ENCODE measurements at regions not wholly inside any gene's neighbourhood (a gene's known extent, or its start where the extent isn't known, plus 50 kb on each side); places are given as distances from the start of the nearest gene placed in this dataset.

GRCh38 chr5:126235628-126236027 lies 187.6 kb upstream of the GRAMD2B start:
- no peaks in the 10 kb centered on the region for H3K27me3 ChIP-seq (ENCODE audit: control insufficient read depth, insufficient read depth, low read length)
- no peak for DNase-seq
- no peak overlapping the region for H3K27ac ChIP-seq (ENCODE audit: low read length)
- H3K36me3 ChIP-seq (ENCODE audit: control insufficient read depth, insufficient read depth, low read length) = no peaks in the 10 kb centered on the region
- no peaks in the 10 kb centered on the region for H3K9me3 ChIP-seq (ENCODE audit: control insufficient read depth, low read depth, low read length)
- H3K4me3 ChIP-seq (ENCODE audit: low read length) = no peak overlapping the region
- WGBS (ENCODE audit: insufficient coverage, low lambda C conversion rate) = no CpG with 5 or more reads among the region's 7 CpGs
- H3K4me1 ChIP-seq (ENCODE audit: control insufficient read depth, insufficient read depth, low read length) = no peaks in the 10 kb centered on the region

GRCh38 chr5:126236994-126237393 lies 186.2 kb upstream of the GRAMD2B start:
- H3K9me3 ChIP-seq (ENCODE audit: control insufficient read depth, low read depth, low read length) = no peaks in the 10 kb centered on the region
- no peaks in the 10 kb centered on the region for H3K27me3 ChIP-seq (ENCODE audit: control insufficient read depth, insufficient read depth, low read length)
- DNase-seq = no peak
- 96% methylated on average over 2 of the region's 2 CpGs for WGBS (ENCODE audit: insufficient coverage, low lambda C conversion rate)
- no peaks in the 10 kb centered on the region for H3K36me3 ChIP-seq (ENCODE audit: control insufficient read depth, insufficient read depth, low read length)
- no peak overlapping the region for H3K27ac ChIP-seq (ENCODE audit: low read length)
- H3K4me1 ChIP-seq (ENCODE audit: control insufficient read depth, insufficient read depth, low read length) = no peaks in the 10 kb centered on the region
- H3K4me3 ChIP-seq (ENCODE audit: low read length) = no peak overlapping the region

GRCh38 chr5:126248611-126249010 lies 174.6 kb upstream of the GRAMD2B start:
- H3K4me1 ChIP-seq (ENCODE audit: control insufficient read depth, insufficient read depth, low read length) = no peaks in the 10 kb centered on the region
- no peaks in the 10 kb centered on the region for H3K36me3 ChIP-seq (ENCODE audit: control insufficient read depth, insufficient read depth, low read length)
- no peaks in the 10 kb centered on the region for H3K27me3 ChIP-seq (ENCODE audit: control insufficient read depth, insufficient read depth, low read length)
- no peak for DNase-seq
- no peaks in the 10 kb centered on the region for H3K9me3 ChIP-seq (ENCODE audit: control insufficient read depth, low read depth, low read length)
- no peak overlapping the region for H3K4me3 ChIP-seq (ENCODE audit: low read length)
- WGBS (ENCODE audit: insufficient coverage, low lambda C conversion rate) = no CpG with 5 or more reads among the region's 1 CpG
- H3K27ac ChIP-seq (ENCODE audit: low read length) = no peak overlapping the region

- no peak for DNase-seq
- Histone ChIP-seq H3K27me3 (ENCODE audit: control insufficient read depth, insufficient read depth, low read length) (no peaks in the 10 kb centered on the region), H3K36me3 (ENCODE audit: control insufficient read depth, insufficient read depth, low read length) (no peaks in the 10 kb centered on the region), H3K4me1 (ENCODE audit: control insufficient read depth, insufficient read depth, low read length) (no peaks in the 10 kb centered on the region), H3K4me3 (ENCODE audit: low read length) (no peak overlapping the region), H3K27ac (ENCODE audit: low read length) (no peak overlapping the region), H3K9me3 (ENCODE audit: control insufficient read depth, low read depth, low read length) (no peaks in the 10 kb centered on the region)
- 100% methylated on average over 1 of the region's 3 CpGs for WGBS (ENCODE audit: insufficient coverage, low lambda C conversion rate)
Measured at GRCh38 chr5:126251024-126251423, 172.2 kb upstream of the GRAMD2B start.

DNA sequence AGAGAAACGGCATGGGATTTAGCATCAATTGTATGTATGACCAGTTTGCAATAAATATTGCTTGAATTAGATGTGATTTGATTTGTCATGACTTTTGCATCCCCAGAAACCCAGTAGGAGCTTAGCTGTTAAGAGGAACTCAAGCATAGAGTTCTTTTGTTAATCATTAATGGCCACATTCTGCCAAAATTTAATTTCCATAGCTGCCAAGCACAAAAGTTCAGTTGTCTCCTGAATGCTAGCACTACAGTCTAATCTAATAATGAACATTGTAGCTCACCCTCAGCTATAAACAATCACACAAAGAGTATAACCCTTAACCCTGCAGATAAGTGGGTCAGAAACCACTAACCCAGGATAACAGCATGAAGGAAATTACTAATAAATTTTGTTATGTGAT lies 169.8 kb upstream of the GRAMD2B start:
- H3K27ac ChIP-seq (ENCODE audit: low read length) = no peak overlapping the region
- no CpG with 5 or more reads among the region's 1 CpG for WGBS (ENCODE audit: insufficient coverage, low lambda C conversion rate)
- H3K36me3 ChIP-seq (ENCODE audit: control insufficient read depth, insufficient read depth, low read length) = no peaks in the 10 kb centered on the region
- H3K4me3 ChIP-seq (ENCODE audit: low read length) = no peak overlapping the region
- no peaks in the 10 kb centered on the region for H3K4me1 ChIP-seq (ENCODE audit: control insufficient read depth, insufficient read depth, low read length)
- H3K9me3 ChIP-seq (ENCODE audit: control insufficient read depth, low read depth, low read length) = peaks cover 8% of the 10 kb centered on the region
- H3K27me3 ChIP-seq (ENCODE audit: control insufficient read depth, insufficient read depth, low read length) = no peaks in the 10 kb centered on the region
- DNase-seq = no peak

DNA sequence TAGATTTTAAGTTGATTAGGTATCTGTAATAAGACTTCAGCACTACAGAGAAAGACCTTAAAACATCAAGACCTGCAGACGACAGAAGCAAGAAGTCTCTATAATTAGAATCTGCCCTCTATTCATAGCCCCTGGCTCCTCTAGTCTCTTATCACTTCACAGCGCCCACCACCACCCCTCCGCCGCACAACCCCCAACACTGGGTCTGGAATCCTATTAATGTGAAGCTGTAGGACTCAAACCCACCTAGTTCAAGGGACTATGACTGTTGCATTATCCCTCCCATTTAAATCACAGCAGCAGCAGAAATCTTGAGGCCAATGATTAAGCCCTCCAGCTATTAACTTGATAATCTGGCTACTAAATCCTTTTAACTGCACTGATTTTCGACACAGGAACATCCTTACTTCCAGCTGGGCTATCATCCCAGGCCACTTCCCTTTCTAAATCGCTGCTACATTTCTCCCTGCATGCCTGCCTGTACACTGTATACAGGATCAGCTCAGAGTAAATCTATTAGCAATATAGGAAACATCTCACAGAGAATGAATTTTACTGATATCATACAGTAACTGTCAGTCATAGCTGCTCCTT lies 159.5 kb upstream of the GRAMD2B start:
- Histone ChIP-seq H3K36me3 (ENCODE audit: control insufficient read depth, insufficient read depth, low read length) (no peaks in the 10 kb centered on the region), H3K4me1 (ENCODE audit: control insufficient read depth, insufficient read depth, low read length) (no peaks in the 10 kb centered on the region), H3K4me3 (ENCODE audit: low read length) (no peak overlapping the region), H3K27me3 (ENCODE audit: control insufficient read depth, insufficient read depth, low read length) (no peaks in the 10 kb centered on the region), H3K9me3 (ENCODE audit: control insufficient read depth, low read depth, low read length) (no peaks in the 10 kb centered on the region), H3K27ac (ENCODE audit: low read length) (no peak overlapping the region)
- 57% methylated on average over 2 of the region's 6 CpGs for WGBS (ENCODE audit: insufficient coverage, low lambda C conversion rate)
- no peak for DNase-seq

DNA sequence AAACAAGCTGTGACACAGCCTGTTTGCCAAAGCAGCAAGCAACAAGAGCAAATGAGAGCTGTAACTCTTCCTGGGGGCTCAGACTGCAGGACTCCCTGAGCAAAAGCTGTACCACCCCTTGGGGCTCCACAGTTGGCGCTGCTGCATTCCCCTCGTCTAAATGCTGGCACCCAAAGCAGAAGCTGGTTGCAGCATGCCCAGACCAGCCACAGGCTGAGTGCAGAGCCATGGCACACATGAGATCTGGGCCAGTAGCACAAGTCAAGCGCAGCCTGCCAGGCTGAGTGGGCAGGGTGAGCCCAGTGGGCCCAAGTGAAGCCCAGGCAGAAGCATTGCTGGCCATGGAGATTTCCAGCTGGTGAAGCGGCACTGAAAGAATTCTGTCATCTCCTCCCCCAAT lies 157.3 kb upstream of the GRAMD2B start:
- Histone ChIP-seq H3K9me3 (ENCODE audit: control insufficient read depth, low read depth, low read length) (no peaks in the 10 kb centered on the region), H3K27me3 (ENCODE audit: control insufficient read depth, insufficient read depth, low read length) (no peaks in the 10 kb centered on the region), H3K27ac (ENCODE audit: low read length) (no peak overlapping the region), H3K4me1 (ENCODE audit: control insufficient read depth, insufficient read depth, low read length) (no peaks in the 10 kb centered on the region), H3K4me3 (ENCODE audit: low read length) (no peak overlapping the region), H3K36me3 (ENCODE audit: control insufficient read depth, insufficient read depth, low read length) (no peaks in the 10 kb centered on the region)
- DNase-seq = no peak
- no CpG with 5 or more reads among the region's 4 CpGs for WGBS (ENCODE audit: insufficient coverage, low lambda C conversion rate)

- Histone ChIP-seq H3K27ac (ENCODE audit: low read length) (no peak overlapping the region), H3K36me3 (ENCODE audit: control insufficient read depth, insufficient read depth, low read length) (no peaks in the 10 kb centered on the region), H3K27me3 (ENCODE audit: control insufficient read depth, insufficient read depth, low read length) (no peaks in the 10 kb centered on the region), H3K4me3 (ENCODE audit: low read length) (no peak overlapping the region), H3K4me1 (ENCODE audit: control insufficient read depth, insufficient read depth, low read length) (no peaks in the 10 kb centered on the region), H3K9me3 (ENCODE audit: control insufficient read depth, low read depth, low read length) (no peaks in the 10 kb centered on the region)
- DNase-seq = peak; percentile 8 to 48
- no CpG with 5 or more reads among the region's 4 CpGs for WGBS (ENCODE audit: insufficient coverage, low lambda C conversion rate)
Measured at GRCh38 chr5:126267438-126267837, 155.8 kb upstream of the GRAMD2B start.

DNA sequence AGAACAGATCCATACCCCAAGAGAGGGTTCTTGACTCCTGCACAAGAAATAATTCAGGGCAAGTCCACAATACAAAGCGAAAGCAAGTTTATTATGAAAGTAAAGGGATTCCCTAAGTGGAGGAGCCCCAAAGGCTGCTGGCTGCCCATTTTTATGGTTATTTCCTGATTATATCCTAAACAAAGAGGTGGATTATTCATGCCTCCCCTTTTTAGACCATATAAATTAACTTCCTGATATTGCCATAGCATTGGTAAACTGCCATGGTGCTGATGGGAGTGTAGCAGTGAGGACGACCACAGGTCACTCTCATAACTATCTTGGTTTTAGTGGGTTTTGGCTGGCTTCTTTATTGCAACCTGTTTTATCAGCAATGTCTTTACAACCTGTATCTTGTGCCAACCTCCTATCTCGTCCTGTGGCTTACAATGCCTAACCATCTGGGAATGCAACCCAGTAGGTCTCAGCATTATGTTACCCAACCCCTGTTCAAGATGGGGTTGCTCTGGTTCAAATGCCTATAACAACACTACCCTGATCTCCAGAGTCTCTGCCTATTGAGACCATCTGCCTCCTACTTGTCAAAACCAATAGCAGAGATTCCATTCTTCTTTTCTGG lies 154.4 kb upstream of the GRAMD2B start:
- Histone ChIP-seq H3K27ac (ENCODE audit: low read length) (no peak overlapping the region), H3K9me3 (ENCODE audit: control insufficient read depth, low read depth, low read length) (no peaks in the 10 kb centered on the region), H3K27me3 (ENCODE audit: control insufficient read depth, insufficient read depth, low read length) (no peaks in the 10 kb centered on the region), H3K4me1 (ENCODE audit: control insufficient read depth, insufficient read depth, low read length) (no peaks in the 10 kb centered on the region), H3K4me3 (ENCODE audit: low read length) (no peak overlapping the region), H3K36me3 (ENCODE audit: control insufficient read depth, insufficient read depth, low read length) (no peaks in the 10 kb centered on the region)
- DNase-seq = no peak
- no CpG with 5 or more reads among the region's 3 CpGs for WGBS (ENCODE audit: insufficient coverage, low lambda C conversion rate)

GRCh38 chr5:126269511-126269910 lies 153.7 kb upstream of the GRAMD2B start:
- Histone ChIP-seq H3K27me3 (ENCODE audit: control insufficient read depth, insufficient read depth, low read length) (no peaks in the 10 kb centered on the region), H3K4me3 (ENCODE audit: low read length) (no peak overlapping the region), H3K36me3 (ENCODE audit: control insufficient read depth, insufficient read depth, low read length) (no peaks in the 10 kb centered on the region), H3K27ac (ENCODE audit: low read length) (no peak overlapping the region), H3K4me1 (ENCODE audit: control insufficient read depth, insufficient read depth, low read length) (no peaks in the 10 kb centered on the region), H3K9me3 (ENCODE audit: control insufficient read depth, low read depth, low read length) (no peaks in the 10 kb centered on the region)
- no CpG with 5 or more reads among the region's 1 CpG for WGBS (ENCODE audit: insufficient coverage, low lambda C conversion rate)
- DNase-seq = no peak

- Histone ChIP-seq H3K36me3 (ENCODE audit: control insufficient read depth, insufficient read depth, low read length) (no peaks in the 10 kb centered on the region), H3K27me3 (ENCODE audit: control insufficient read depth, insufficient read depth, low read length) (no peaks in the 10 kb centered on the region), H3K4me3 (ENCODE audit: low read length) (no peak overlapping the region), H3K27ac (ENCODE audit: low read length) (no peak overlapping the region), H3K9me3 (ENCODE audit: control insufficient read depth, low read depth, low read length) (no peaks in the 10 kb centered on the region), H3K4me1 (ENCODE audit: control insufficient read depth, insufficient read depth, low read length) (no peaks in the 10 kb centered on the region)
- no CpG with 5 or more reads among the region's 3 CpGs for WGBS (ENCODE audit: insufficient coverage, low lambda C conversion rate)
- no peak for DNase-seq
Measured at GRCh38 chr5:126271141-126271540, 152.1 kb upstream of the GRAMD2B start.
